ENCODE measurements at regions not wholly inside any gene's neighbourhood (a gene's known extent, or its start where the extent isn't known, plus 50 kb on each side); places are given as distances from the start of the nearest gene placed in this dataset.

DNA sequence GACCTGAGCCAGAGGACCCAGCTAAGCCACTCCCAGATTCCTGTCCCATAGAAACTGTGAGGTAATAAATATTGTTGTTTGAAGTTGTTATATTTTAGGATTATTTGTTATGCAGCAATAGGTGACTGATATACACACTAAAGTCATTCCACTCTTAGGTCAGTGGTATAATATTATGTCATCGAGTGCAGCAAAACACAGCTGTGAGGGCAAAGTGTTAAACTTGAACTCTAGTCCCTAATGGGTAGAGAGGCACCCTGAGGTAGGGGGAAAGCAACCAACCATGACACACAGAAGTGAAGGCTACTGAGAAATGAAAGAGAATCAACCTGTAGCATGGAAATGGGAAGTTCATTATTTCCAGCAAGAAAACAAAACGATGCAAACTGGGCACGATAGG is 66.6 kb downstream of the ATXN3L start:
- Histone ChIP-seq H3K4me2 (ENCODE audit: insufficient read depth, low read length) (no peak overlapping the region), H3K79me2 (ENCODE audit: insufficient read depth, low read length) (no peaks in the 10 kb centered on the region), H3K4me1 (ENCODE audit: insufficient read depth, low read length) (peaks cover 9% of the 10 kb centered on the region), H3K27ac (ENCODE audit: low read depth, low read length) (no peak overlapping the region), H3K27me3 (ENCODE audit: insufficient read depth, low read length) (no peaks in the 10 kb centered on the region), H4K20me1 (ENCODE audit: insufficient read depth, low read length) (no peaks in the 10 kb centered on the region), H2AFZ (ENCODE audit: low read length) (no peak overlapping the region), H3K4me3 (ENCODE audit: insufficient read depth, low read length) (no peak overlapping the region), H3K9me3 (ENCODE audit: low read depth, low read length) (no peaks in the 10 kb centered on the region), H3K36me3 (ENCODE audit: insufficient read depth, low read length) (no peaks in the 10 kb centered on the region)
- no peak for DNase-seq (ENCODE audit: insufficient read length, low spot score, missing footprints)
- TF ChIP-seq, protein P1, sequence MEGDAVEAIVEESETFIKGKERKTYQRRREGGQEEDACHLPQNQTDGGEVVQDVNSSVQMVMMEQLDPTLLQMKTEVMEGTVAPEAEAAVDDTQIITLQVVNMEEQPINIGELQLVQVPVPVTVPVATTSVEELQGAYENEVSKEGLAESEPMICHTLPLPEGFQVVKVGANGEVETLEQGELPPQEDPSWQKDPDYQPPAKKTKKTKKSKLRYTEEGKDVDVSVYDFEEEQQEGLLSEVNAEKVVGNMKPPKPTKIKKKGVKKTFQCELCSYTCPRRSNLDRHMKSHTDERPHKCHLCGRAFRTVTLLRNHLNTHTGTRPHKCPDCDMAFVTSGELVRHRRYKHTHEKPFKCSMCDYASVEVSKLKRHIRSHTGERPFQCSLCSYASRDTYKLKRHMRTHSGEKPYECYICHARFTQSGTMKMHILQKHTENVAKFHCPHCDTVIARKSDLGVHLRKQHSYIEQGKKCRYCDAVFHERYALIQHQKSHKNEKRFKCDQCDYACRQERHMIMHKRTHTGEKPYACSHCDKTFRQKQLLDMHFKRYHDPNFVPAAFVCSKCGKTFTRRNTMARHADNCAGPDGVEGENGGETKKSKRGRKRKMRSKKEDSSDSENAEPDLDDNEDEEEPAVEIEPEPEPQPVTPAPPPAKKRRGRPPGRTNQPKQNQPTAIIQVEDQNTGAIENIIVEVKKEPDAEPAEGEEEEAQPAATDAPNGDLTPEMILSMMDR (IDR thresholded peaks at IDR 0.05; ENCODE audit: extremely low read depth, low read depth, low read length): no peak

DNA sequence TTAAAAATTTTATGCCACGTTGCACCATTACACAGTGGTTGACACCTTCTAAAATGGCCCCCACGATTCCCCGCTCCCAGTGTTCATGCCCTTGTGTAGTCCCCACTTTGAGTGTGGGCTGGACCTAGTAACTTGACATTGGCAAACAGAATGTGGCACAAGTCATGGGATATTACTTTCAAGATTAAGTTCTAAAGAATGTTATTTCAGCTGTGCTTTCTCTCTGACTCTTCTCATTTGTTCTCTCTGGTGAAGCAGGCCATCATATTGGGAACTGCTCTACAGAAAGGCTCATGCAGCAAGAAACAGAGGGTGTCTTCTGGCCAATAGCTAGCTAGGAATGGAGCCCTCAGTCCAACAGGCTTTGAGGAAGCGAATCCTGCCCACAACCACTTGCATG is 67.1 kb downstream of the ATXN3L start:
- H3K4me3 ChIP-seq (ENCODE audit: insufficient read depth, low read length): no peak overlapping the region

DNA sequence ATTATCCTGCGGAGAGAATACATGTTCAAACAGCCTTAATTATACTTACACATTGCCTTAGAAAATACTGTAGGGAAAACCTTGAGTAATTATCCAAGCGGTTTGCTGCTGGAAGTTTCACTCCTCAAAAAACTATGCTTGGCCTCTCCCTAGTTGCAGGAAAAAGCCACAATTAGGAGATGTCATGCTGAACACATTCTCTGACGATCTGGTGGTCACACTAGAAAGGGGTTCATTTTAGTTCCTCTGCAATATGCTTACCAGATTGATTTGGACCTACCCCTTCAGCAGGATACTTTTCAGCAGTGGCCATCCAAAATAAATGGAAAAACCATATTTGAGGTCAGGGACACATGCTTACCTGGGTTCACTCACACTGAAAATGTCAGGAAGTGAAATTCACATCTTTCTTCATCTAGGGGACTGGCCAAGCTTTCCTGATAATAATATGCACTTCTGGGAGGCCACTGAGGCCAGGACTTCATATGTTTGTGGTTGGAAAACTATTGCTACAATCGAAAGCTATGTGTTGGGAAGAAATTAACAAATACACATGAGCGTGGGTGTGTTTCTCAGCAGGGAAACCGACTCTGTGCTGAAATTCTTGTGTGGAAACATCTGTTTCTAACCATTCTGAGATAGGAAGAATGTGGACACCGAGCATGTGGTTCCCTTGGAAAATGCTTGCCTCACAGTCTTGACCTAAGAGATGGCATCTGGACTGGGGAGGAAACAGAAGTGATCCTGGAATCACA is 68.8 kb downstream of the ATXN3L start:
- Histone ChIP-seq H3K79me2 (ENCODE audit: insufficient read depth, low read length) (no peaks in the 10 kb centered on the region), H3K36me3 (ENCODE audit: insufficient read depth, low read length) (no peaks in the 10 kb centered on the region), H3K27me3 (ENCODE audit: insufficient read depth, low read length) (no peaks in the 10 kb centered on the region), H3K9me3 (ENCODE audit: low read depth, low read length) (no peaks in the 10 kb centered on the region), H3K4me3 (ENCODE audit: insufficient read depth, low read length) (no peak overlapping the region), H4K20me1 (ENCODE audit: insufficient read depth, low read length) (no peaks in the 10 kb centered on the region), H3K4me1 (ENCODE audit: insufficient read depth, low read length) (peaks cover 9% of the 10 kb centered on the region), H2AFZ (ENCODE audit: low read length) (no peak overlapping the region), H3K27ac (ENCODE audit: low read depth, low read length) (peak overlapping the region; percentile 69), H3K4me2 (ENCODE audit: insufficient read depth, low read length) (peak overlapping the region; percentile 48)
- TF ChIP-seq, protein P1 (IDR thresholded peaks at IDR 0.05; ENCODE audit: extremely low read depth, low read depth, low read length): no peak
- DNase-seq (ENCODE audit: insufficient read length, low spot score, missing footprints): no peak

More for the DNA sequence above, 67.1 kb downstream of the ATXN3L start:
- Histone ChIP-seq H3K4me2 (ENCODE audit: insufficient read depth, low read length) (no peak overlapping the region), H3K27me3 (ENCODE audit: insufficient read depth, low read length) (no peaks in the 10 kb centered on the region), H3K36me3 (ENCODE audit: insufficient read depth, low read length) (no peaks in the 10 kb centered on the region), H3K27ac (ENCODE audit: low read depth, low read length) (peak overlapping the region; percentile 22), H3K79me2 (ENCODE audit: insufficient read depth, low read length) (no peaks in the 10 kb centered on the region), H2AFZ (ENCODE audit: low read length) (no peak overlapping the region), H3K9me3 (ENCODE audit: low read depth, low read length) (no peaks in the 10 kb centered on the region), H4K20me1 (ENCODE audit: insufficient read depth, low read length) (no peaks in the 10 kb centered on the region), H3K4me1 (ENCODE audit: insufficient read depth, low read length) (peaks cover 9% of the 10 kb centered on the region)
- peak; percentile 18 for DNase-seq (ENCODE audit: insufficient read length, low spot score, missing footprints)
- TF ChIP-seq, protein P1 (IDR thresholded peaks at IDR 0.05; ENCODE audit: extremely low read depth, low read depth, low read length): no peak

DNA sequence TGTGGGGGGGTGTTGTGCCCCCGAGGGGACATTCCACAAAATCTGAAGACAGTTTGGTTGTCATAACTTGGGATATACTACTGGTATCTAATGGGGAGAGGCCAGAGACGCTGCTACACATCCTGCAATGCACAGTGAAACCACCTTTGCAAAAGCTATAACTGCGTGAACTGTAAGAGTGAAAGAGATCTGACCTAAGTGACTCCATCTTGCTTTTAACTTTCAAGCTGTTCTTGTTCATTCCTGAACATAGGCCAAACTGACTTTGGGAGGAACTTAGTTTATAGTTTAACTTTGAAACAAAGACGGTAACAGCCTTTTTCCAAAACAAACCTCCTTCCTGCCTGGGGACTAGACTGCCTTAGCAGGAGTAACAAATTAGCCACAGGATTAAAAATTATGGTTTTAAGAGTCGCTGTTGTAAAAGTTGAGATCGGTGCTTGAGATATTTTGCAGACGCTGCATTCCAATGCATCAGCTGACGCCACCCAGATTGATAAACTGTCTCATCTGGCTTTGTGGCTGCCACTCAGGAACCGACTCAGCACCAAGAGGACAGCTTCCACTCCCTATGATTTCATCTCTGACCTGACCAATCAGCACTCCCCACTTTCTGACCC is 70.9 kb downstream of the ATXN3L start:
- Histone ChIP-seq H3K27me3 (ENCODE audit: insufficient read depth, low read length) (no peaks in the 10 kb centered on the region), H3K4me1 (ENCODE audit: insufficient read depth, low read length) (peaks cover 9% of the 10 kb centered on the region), H3K9me3 (ENCODE audit: low read depth, low read length) (no peaks in the 10 kb centered on the region), H4K20me1 (ENCODE audit: insufficient read depth, low read length) (no peaks in the 10 kb centered on the region), H3K27ac (ENCODE audit: low read depth, low read length) (no peak overlapping the region), H3K36me3 (ENCODE audit: insufficient read depth, low read length) (no peaks in the 10 kb centered on the region), H3K4me2 (ENCODE audit: insufficient read depth, low read length) (no peak overlapping the region), H2AFZ (ENCODE audit: low read length) (no peak overlapping the region), H3K79me2 (ENCODE audit: insufficient read depth, low read length) (no peaks in the 10 kb centered on the region), H3K4me3 (ENCODE audit: insufficient read depth, low read length) (no peak overlapping the region)
- peak; percentile 23 for DNase-seq (ENCODE audit: insufficient read length, low spot score, missing footprints)
- TF ChIP-seq, protein P1 (IDR thresholded peaks at IDR 0.05; ENCODE audit: extremely low read depth, low read depth, low read length): no peak
